ENCODE measurements at regions not wholly inside any gene's neighbourhood (a gene's known extent, or its start where the extent isn't known, plus 50 kb on each side); places are given as distances from the start of the nearest gene placed in this dataset.
"Not testable (repeated sequence)": the region's sequence is repeated elsewhere in the genome, so short reads cannot be mapped to it uniquely, and the experiment has no call there.

GRCh38 chr5:85472749-85473148, 1088.1 kb upstream of the EDIL3 start:
- Histone ChIP-seq H4K20me1 (ENCODE audit: insufficient read depth) (no peaks in the 10 kb centered on the region), H3K4me2 (no peak overlapping the region), H2AFZ (no peak overlapping the region), H3K4me3 (no peak overlapping the region), H3K9me3 (ENCODE audit: insufficient read depth, low read depth) (no peaks in the 10 kb centered on the region), H3K27ac (no peak overlapping the region), H3K4me1 (replicated peaks; ENCODE audit: insufficient read depth) (no peaks in the 10 kb centered on the region), H3K9me2 (ENCODE audit: insufficient read depth) (no peaks in the 10 kb centered on the region), H3K36me3 (ENCODE audit: low read depth) (no peaks in the 10 kb centered on the region), H3F3A (ENCODE audit: insufficient read depth, low read depth) (no peaks in the 10 kb centered on the region), H3K27me3 (ENCODE audit: insufficient read depth, low read depth) (no peaks in the 10 kb centered on the region), H3K79me2 (ENCODE audit: low read depth) (no peaks in the 10 kb centered on the region)
- CTCF ChIA-PET: no interaction called here
- intact Hi-C loops (cut with micrococcal nuclease; ENCODE audit: unreplicated experiment): no loop called here
- DNase-seq: no peak
- POLR2A ChIA-PET (ENCODE audit: unreplicated experiment): no interaction called here
- BruUV-seq (replicated peaks): no TSS peak
- TF ChIP-seq, protein P1, sequence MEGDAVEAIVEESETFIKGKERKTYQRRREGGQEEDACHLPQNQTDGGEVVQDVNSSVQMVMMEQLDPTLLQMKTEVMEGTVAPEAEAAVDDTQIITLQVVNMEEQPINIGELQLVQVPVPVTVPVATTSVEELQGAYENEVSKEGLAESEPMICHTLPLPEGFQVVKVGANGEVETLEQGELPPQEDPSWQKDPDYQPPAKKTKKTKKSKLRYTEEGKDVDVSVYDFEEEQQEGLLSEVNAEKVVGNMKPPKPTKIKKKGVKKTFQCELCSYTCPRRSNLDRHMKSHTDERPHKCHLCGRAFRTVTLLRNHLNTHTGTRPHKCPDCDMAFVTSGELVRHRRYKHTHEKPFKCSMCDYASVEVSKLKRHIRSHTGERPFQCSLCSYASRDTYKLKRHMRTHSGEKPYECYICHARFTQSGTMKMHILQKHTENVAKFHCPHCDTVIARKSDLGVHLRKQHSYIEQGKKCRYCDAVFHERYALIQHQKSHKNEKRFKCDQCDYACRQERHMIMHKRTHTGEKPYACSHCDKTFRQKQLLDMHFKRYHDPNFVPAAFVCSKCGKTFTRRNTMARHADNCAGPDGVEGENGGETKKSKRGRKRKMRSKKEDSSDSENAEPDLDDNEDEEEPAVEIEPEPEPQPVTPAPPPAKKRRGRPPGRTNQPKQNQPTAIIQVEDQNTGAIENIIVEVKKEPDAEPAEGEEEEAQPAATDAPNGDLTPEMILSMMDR (conservative IDR thresholded peaks at IDR 0.05): no peak
- TF ChIP-seq EZH2 (IDR thresholded peaks at IDR 0.05; ENCODE audit: low read depth): no peak

GRCh38 chr5:85475151-85475550, 1090.5 kb upstream of the EDIL3 start:
- H3K27me3 ChIP-seq (ENCODE audit: insufficient read depth, low read depth); POLR2A ChIA-PET (ENCODE audit: unreplicated experiment); H4K20me1 ChIP-seq (ENCODE audit: insufficient read depth); H3K4me3 ChIP-seq; H3K9me2 ChIP-seq (ENCODE audit: insufficient read depth); H3K36me3 ChIP-seq (ENCODE audit: low read depth); H2AFZ ChIP-seq; BruUV-seq (replicated peaks); H3F3A ChIP-seq (ENCODE audit: insufficient read depth, low read depth); H3K4me1 ChIP-seq (replicated peaks; ENCODE audit: insufficient read depth); H3K79me2 ChIP-seq (ENCODE audit: low read depth); intact Hi-C loops (cut with micrococcal nuclease; ENCODE audit: unreplicated experiment); H3K27ac ChIP-seq; H3K9me3 ChIP-seq (ENCODE audit: insufficient read depth, low read depth); DNase-seq; CTCF ChIA-PET; H3K4me2 ChIP-seq: not testable (repeated sequence)

DNA sequence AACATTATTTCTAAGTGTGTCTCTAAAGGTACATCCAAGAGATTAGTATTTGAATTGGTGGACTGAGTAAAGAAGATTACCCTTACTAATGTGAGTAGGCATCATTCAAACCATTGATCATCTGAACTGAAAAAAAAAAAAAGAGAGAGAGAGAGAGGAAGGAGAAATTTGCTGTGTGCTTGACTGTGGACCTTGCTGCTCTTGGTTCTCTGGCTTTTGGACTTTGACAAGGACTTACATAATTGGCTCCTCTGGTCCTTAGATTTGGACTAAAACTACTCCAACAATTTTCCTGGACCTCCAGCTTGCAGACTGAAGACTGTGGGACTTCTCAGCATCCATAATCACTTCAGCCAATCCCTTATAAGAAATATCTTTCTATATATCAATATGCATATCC, 1091.9 kb upstream of the EDIL3 start:
- no peak overlapping the region for H3K4me3 ChIP-seq
- H3K36me3 ChIP-seq (ENCODE audit: low read depth): no peaks in the 10 kb centered on the region
- no peaks in the 10 kb centered on the region for H3K79me2 ChIP-seq (ENCODE audit: low read depth)
- no peaks in the 10 kb centered on the region for H3K4me1 ChIP-seq (replicated peaks; ENCODE audit: insufficient read depth)
- H3K27ac ChIP-seq: no peak overlapping the region
- H2AFZ ChIP-seq: no peak overlapping the region
- ChIA-PET POLR2A (ENCODE audit: unreplicated experiment) (no interaction called here), CTCF (no interaction called here)
- no peaks in the 10 kb centered on the region for H3K27me3 ChIP-seq (ENCODE audit: insufficient read depth, low read depth)
- intact Hi-C loops (cut with micrococcal nuclease; ENCODE audit: unreplicated experiment): no loop called here
- no peaks in the 10 kb centered on the region for H3F3A ChIP-seq (ENCODE audit: insufficient read depth, low read depth)
- no peak for DNase-seq
- no peaks in the 10 kb centered on the region for H3K9me3 ChIP-seq (ENCODE audit: insufficient read depth, low read depth)
- no peak overlapping the region for H3K4me2 ChIP-seq
- TF ChIP-seq, protein P1 (conservative IDR thresholded peaks at IDR 0.05): no peak
- TF ChIP-seq EZH2 (IDR thresholded peaks at IDR 0.05; ENCODE audit: low read depth): no peak
- H3K9me2 ChIP-seq (ENCODE audit: insufficient read depth): no peaks in the 10 kb centered on the region; the same call in 1 of the 2 replicates
- H4K20me1 ChIP-seq (ENCODE audit: insufficient read depth): no peaks in the 10 kb centered on the region
- no TSS peak for BruUV-seq (replicated peaks)

- intact Hi-C loops (cut with micrococcal nuclease; ENCODE audit: unreplicated experiment): no loop called here
- H4K20me1 ChIP-seq (ENCODE audit: insufficient read depth): no peaks in the 10 kb centered on the region
- H3K27me3 ChIP-seq (ENCODE audit: insufficient read depth, low read depth): no peaks in the 10 kb centered on the region
- no peaks in the 10 kb centered on the region for H3K9me3 ChIP-seq (ENCODE audit: insufficient read depth, low read depth)
- no peak overlapping the region for H3K4me3 ChIP-seq
- no peaks in the 10 kb centered on the region for H3K36me3 ChIP-seq (ENCODE audit: low read depth)
- POLR2A ChIA-PET (ENCODE audit: unreplicated experiment): interaction anchor here (0.7 kb wide), 1 partner anchor 626 kb away, joined by 7 read pairs; no protein-coding TSS in a partner anchor
- no peaks in the 10 kb centered on the region for H3K79me2 ChIP-seq (ENCODE audit: low read depth)
- no peak for TF ChIP-seq EZH2 (IDR thresholded peaks at IDR 0.05; ENCODE audit: low read depth)
- TF ChIP-seq, protein P1 (conservative IDR thresholded peaks at IDR 0.05): no peak
- CTCF ChIA-PET: no interaction called here
- H3K27ac ChIP-seq: no peak overlapping the region
- no peak for DNase-seq
- no peaks in the 10 kb centered on the region; the same call in 1 of the 2 replicates for H3K9me2 ChIP-seq (ENCODE audit: insufficient read depth)
- no peak overlapping the region for H2AFZ ChIP-seq
- no peaks in the 10 kb centered on the region for H3K4me1 ChIP-seq (replicated peaks; ENCODE audit: insufficient read depth)
- H3F3A ChIP-seq (ENCODE audit: insufficient read depth, low read depth): no peaks in the 10 kb centered on the region
- no peak overlapping the region for H3K4me2 ChIP-seq
- BruUV-seq (replicated peaks): no TSS peak
Observed at GRCh38 chr5:85479849-85480248, 1095.2 kb upstream of the EDIL3 start.
